Endothelial cell (in vitro differentiated cells): ENCODE measurements at regions not wholly inside any gene's neighbourhood (a gene's known extent, or its start where the extent isn't known, plus 50 kb on each side); places are given as distances from the start of the nearest gene placed in this dataset.
"Not testable (repeated sequence)": the region's sequence is repeated elsewhere in the genome, so short reads cannot be mapped to it uniquely, and the experiment has no call there.

Experiments
- DNase-seq: peaks from one replicate; pipeline ENCODE4 v3.0.0; 2021; ENCODE audit warnings: low spot score
- H3K27ac Mint-ChIP-seq: one replicate; pipeline ENCODE4 v1.8.0; 2021; ENCODE audit warnings: mixed read lengths, inconsistent platforms; ENCODE audit not compliant: unreplicated experiment
- H3K27me3 Mint-ChIP-seq: one replicate; pipeline ENCODE4 v1.8.0; 2021; ENCODE audit warnings: mild to moderate bottlenecking, moderate library complexity, mixed read lengths, inconsistent platforms; ENCODE audit not compliant: unreplicated experiment
- H3K36me3 Mint-ChIP-seq: one replicate; pipeline ENCODE4 v1.8.0; 2021; ENCODE audit warnings: mild to moderate bottlenecking, low read depth, mixed read lengths, inconsistent platforms; ENCODE audit not compliant: unreplicated experiment
- H3K4me1 Mint-ChIP-seq: one replicate; pipeline ENCODE4 v1.8.0; 2021; ENCODE audit warnings: mild to moderate bottlenecking, mixed read lengths, inconsistent platforms; ENCODE audit not compliant: unreplicated experiment
- H3K4me3 Mint-ChIP-seq: one replicate; pipeline ENCODE4 v1.8.0; 2021; ENCODE audit warnings: mild to moderate bottlenecking, mixed read lengths, inconsistent platforms; ENCODE audit not compliant: unreplicated experiment
- H3K9me3 Mint-ChIP-seq: one replicate; pipeline ENCODE4 v1.8.0; 2021; ENCODE audit warnings: mixed read lengths, inconsistent platforms; ENCODE audit not compliant: unreplicated experiment
- TF ChIP-seq, protein P1 (sequence below): fragments of 200-600 bp; sonication (generic); IDR thresholded peaks from one replicate; pipeline ENCODE4 v1.5.0; 2021; ENCODE audit warnings: antibody characterized with exemption; ENCODE audit not compliant: unreplicated experiment

- TF ChIP-seq, protein P1, sequence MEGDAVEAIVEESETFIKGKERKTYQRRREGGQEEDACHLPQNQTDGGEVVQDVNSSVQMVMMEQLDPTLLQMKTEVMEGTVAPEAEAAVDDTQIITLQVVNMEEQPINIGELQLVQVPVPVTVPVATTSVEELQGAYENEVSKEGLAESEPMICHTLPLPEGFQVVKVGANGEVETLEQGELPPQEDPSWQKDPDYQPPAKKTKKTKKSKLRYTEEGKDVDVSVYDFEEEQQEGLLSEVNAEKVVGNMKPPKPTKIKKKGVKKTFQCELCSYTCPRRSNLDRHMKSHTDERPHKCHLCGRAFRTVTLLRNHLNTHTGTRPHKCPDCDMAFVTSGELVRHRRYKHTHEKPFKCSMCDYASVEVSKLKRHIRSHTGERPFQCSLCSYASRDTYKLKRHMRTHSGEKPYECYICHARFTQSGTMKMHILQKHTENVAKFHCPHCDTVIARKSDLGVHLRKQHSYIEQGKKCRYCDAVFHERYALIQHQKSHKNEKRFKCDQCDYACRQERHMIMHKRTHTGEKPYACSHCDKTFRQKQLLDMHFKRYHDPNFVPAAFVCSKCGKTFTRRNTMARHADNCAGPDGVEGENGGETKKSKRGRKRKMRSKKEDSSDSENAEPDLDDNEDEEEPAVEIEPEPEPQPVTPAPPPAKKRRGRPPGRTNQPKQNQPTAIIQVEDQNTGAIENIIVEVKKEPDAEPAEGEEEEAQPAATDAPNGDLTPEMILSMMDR, result no peak
- H3K36me3 Mint-ChIP-seq, result no peaks in the 10 kb centered on the region
- no peak overlapping the region for H3K27ac Mint-ChIP-seq
- DNase-seq, result no peak
- H3K4me1 Mint-ChIP-seq, result no peaks in the 10 kb centered on the region
- H3K27me3 Mint-ChIP-seq, result peaks cover 4% of the 10 kb centered on the region
- H3K4me3 Mint-ChIP-seq, result no peak overlapping the region
- no peaks in the 10 kb centered on the region for H3K9me3 Mint-ChIP-seq
Measured at GRCh38 chr13:47705185-47705584, 295.9 kb downstream of the SUCLA2 start.

DNA sequence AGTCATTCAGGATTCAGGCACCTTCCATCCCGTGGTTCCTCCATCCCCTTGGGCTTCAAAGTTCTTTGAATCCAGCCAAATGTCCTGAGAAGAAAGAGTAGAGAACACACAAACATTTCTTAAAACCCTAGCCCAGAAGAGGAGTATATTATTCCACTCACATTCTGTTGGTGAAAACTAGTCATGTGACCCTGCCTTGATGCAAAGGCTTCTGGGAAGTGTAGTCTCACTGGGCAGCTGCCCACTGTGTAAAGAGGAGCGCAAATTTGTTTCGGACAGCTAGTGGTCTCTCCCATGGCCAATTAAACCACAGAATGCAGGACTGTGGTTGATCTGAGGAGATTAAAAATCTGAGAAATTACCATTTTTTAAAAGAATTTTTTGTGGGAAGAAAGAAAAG lies 304.4 kb downstream of the SUCLA2 start:
- H3K36me3 Mint-ChIP-seq, result no peaks in the 10 kb centered on the region
- peaks cover 5% of the 10 kb centered on the region for H3K27me3 Mint-ChIP-seq
- no peak overlapping the region for H3K27ac Mint-ChIP-seq
- no peaks in the 10 kb centered on the region for H3K4me1 Mint-ChIP-seq
- DNase-seq, result no peak
- H3K4me3 Mint-ChIP-seq, result no peak overlapping the region
- TF ChIP-seq, protein P1, result no peak
- H3K9me3 Mint-ChIP-seq, result no peaks in the 10 kb centered on the region

DNA sequence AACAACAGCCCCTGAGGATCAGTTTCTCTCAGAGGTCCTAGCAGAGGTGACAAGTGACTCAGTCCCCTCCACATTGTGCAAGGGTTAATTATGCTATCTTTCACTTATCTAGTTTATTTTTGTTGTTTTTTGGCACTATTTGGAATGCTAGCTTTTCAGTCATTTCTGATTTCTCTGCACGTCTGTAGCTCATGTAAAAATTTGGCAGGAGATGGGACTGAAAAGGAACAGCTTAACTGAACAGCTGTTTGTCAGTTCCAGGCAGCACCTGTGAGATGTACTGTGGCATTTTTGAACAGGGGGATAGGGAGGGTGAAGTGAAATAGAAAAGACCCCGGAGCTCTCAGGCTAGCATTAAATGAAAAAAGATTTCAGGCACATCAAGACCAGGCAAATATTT lies 313.5 kb downstream of the SUCLA2 start:
- TF ChIP-seq, protein P1, result no peak
- Mint-ChIP-seq H3K4me3 (no peak overlapping the region), H3K36me3 (no peaks in the 10 kb centered on the region), H3K27me3 (no peaks in the 10 kb centered on the region), H3K4me1 (no peaks in the 10 kb centered on the region), H3K27ac (no peak overlapping the region), H3K9me3 (no peaks in the 10 kb centered on the region)
- DNase-seq, result no peak

GRCh38 chr13:47685156-47685555 lies 315.9 kb downstream of the SUCLA2 start:
- not testable (repeated sequence) for H3K9me3 Mint-ChIP-seq, H3K27me3 Mint-ChIP-seq, H3K27ac Mint-ChIP-seq, H3K36me3 Mint-ChIP-seq, DNase-seq, H3K4me1 Mint-ChIP-seq, H3K4me3 Mint-ChIP-seq

DNA sequence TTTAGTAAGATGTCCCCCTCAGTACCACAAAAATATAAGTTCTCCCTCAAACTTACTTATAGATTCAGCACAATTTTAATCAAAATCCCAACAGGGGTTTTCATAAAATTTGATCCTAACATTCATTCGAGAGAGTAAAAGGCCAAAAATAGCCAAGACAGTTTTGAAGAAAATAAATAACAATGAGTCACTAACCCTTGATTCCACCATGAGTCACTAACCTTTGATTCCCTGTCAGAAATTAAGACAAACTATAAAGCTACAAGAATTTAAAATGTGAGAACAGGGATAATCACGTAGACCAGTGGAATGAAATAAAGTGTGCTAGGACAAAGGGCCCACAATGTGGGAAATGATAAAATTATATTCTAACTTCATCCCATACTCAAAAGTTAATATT lies 320.3 kb downstream of the SUCLA2 start:
- Mint-ChIP-seq H3K27me3 (no peaks in the 10 kb centered on the region), H3K9me3 (no peaks in the 10 kb centered on the region), H3K4me1 (peaks cover 8% of the 10 kb centered on the region), H3K36me3 (no peaks in the 10 kb centered on the region), H3K27ac (no peak overlapping the region), H3K4me3 (no peak overlapping the region)
- TF ChIP-seq, protein P1, result no peak
- DNase-seq, result no peak

DNA sequence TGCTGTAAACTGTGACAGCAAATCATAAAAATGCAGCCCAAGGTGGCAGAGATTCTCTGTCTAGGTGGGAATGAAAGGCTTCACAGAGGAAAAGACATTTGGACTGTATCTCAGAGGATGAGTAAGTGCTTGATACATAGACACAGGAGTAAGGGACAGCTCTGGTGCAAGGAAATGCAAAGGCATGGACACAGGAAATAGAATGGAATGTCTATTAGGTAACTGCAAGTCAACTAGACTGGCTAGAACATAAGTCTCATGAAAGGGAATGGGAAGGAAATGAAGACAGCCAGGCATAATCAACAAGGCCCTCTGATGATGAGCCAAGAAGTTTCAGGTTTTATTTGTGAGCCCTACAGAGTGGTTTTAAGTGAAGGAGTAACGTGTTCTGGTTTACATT lies 321.7 kb downstream of the SUCLA2 start:
- TF ChIP-seq, protein P1, result no peak
- peaks cover 8% of the 10 kb centered on the region for H3K4me1 Mint-ChIP-seq
- H3K9me3 Mint-ChIP-seq, result no peaks in the 10 kb centered on the region
- no peaks in the 10 kb centered on the region for H3K36me3 Mint-ChIP-seq
- H3K4me3 Mint-ChIP-seq, result no peak overlapping the region
- H3K27ac Mint-ChIP-seq, result no peak overlapping the region
- no peak for DNase-seq
- no peaks in the 10 kb centered on the region for H3K27me3 Mint-ChIP-seq
